Right lobe of liver (tissue), 4 donors: ENCODE measurements at regions not wholly inside any gene's neighbourhood (a gene's known extent, or its start where the extent isn't known, plus 50 kb on each side); places are given as distances from the start of the nearest gene placed in this dataset.

Experiments
- CTCF ChIP-seq, 4 donors: fragments of 200-600 bp in 3 of 4; fragments of 450-650 bp in 1 of 4; IDR thresholded peaks; one replicate each; pipeline versions ENCODE4 v1.5.1 to v1.8.0; 2016 to 2022; ENCODE audit warnings: antibody characterized with exemption in 4 of 4, mild to moderate bottlenecking in 2 of 4
- POLR2A ChIP-seq: fragments of 450-650 bp; IDR thresholded peaks from one replicate; pipeline ENCODE4 v1.6.1; 2017; ENCODE audit warnings: antibody characterized with exemption, mild to moderate bottlenecking
- donor health status: DM: no; HTN: no; CAD: no.
- donor health status: DM: no; HTN: no; CAD: no.
- donor health status: DM: no; HTN: yes; CAD: no.

- TF ChIP-seq CTCF (IDR thresholded peaks at IDR 0.05): no peak
- no peak for TF ChIP-seq POLR2A
These were observed 315.1 kb upstream of the CBLB start for GRCh38 chr3:106183762-106184391.
